HepG2 (cell line): ENCODE measurements at regions not wholly inside any gene's neighbourhood (a gene's known extent, or its start where the extent isn't known, plus 50 kb on each side); places are given as distances from the start of the nearest gene placed in this dataset.

Experiments used
- ATAC-seq: fragments of 200-7000 bp; cut with Tn5 transposase; 3 replicates; pipeline ENCODE4 v1.9.1; 2020; ENCODE audit warnings: mild to moderate bottlenecking, moderate library complexity
- BruUV-seq: library from RNA; stranded (reverse); fragments of 400-500 nt; replicated peaks from 2 replicates; lab custom pipeline; 2021; lab: Mats Ljungman, UMichigan
- CTCF ChIA-PET: fragments of 300-600 bp; formaldehyde crosslinking; extraction: SDS; loops from one replicate; lab custom pipeline; 2021; ENCODE audit warnings: low total read pairs, inconsistent platforms, low intra/inter-chr PET ratio; lab: Yijun Ruan, JAX
- POLR2A ChIA-PET: fragments of 350-600 bp; sonication (Branson Sonifier 250); formaldehyde crosslinking; loops from one replicate; lab custom pipeline; 2020; ENCODE audit warnings: antibody characterized with exemption, inconsistent platforms; lab: Yijun Ruan, JAX
- DNase-seq: peaks from one replicate; pipeline ENCODE4 v3.0.0-alpha.2; 2015; ENCODE audit warnings: low spot score
- FAIRE-seq: peaks from 3 replicates; lab custom pipeline; 2011; peaks lifted over from hg19 to GRCh38; lab: Jason Lieb, UNC
- H2AFZ ChIP-seq: one replicate; pipeline ENCODE4 v1.6.1; 2011; ENCODE audit warnings: low read length, inconsistent platforms
- H3K27ac ChIP-seq: fragments of 300-600 bp; 3 replicates; pipeline ENCODE4 v1.8.0; 2011; ENCODE audit warnings: mixed run types, mild to moderate bottlenecking, mixed read lengths, low read length, inconsistent platforms; ENCODE audit not compliant: insufficient read depth; ENCODE audit errors: extremely low read length
- H3K27me3 ChIP-seq, 2 experiments: fragments of 200-600 bp in 1 of 2; 2 replicates in 1 of 2; 3 replicates in 1 of 2; pipeline versions ENCODE4 v1.6.0 to v1.8.0; 2011; ENCODE audit warnings: low read length in 2 of 2, mild to moderate bottlenecking in 2 of 2, moderate library complexity in 2 of 2, inconsistent platforms in 1 of 2; ENCODE audit not compliant: insufficient read depth in 2 of 2, control insufficient read depth in 1 of 2
- H3K36me3 ChIP-seq, 2 experiments: fragments of 200-600 bp in 1 of 2; replicated peaks in 1 of 2; 2 replicates in 1 of 2; 3 replicates in 1 of 2; pipeline versions ENCODE4 v1.5.1 to v1.8.0; 2011; ENCODE audit warnings: low read length in 2 of 2, inconsistent platforms in 1 of 2; ENCODE audit not compliant: insufficient read depth in 2 of 2, control insufficient read depth in 1 of 2
- H3K4me1 ChIP-seq: 2 replicates; pipeline ENCODE4 v1.5.1; 2012; ENCODE audit warnings: low read length, inconsistent platforms; ENCODE audit not compliant: insufficient read depth
- H3K4me2 ChIP-seq: 2 replicates; pipeline ENCODE4 v1.6.0; 2011; ENCODE audit warnings: low read depth, low read length, inconsistent platforms
- H3K4me3 ChIP-seq, 3 experiments: fragments of 200-600 bp in 1 of 3; sonication (generic), shearing (Covaris generic) in 1 of 3; replicated peaks in 1 of 3; 2 replicates each; pipeline ENCODE4 v1.5.1; 2011 to 2016; ENCODE audit warnings: low read length in 3 of 3, inconsistent platforms in 2 of 3, low read depth in 2 of 3, mild to moderate bottlenecking in 2 of 3, control low read depth in 1 of 3, mixed read lengths in 1 of 3; ENCODE audit not compliant: insufficient read depth in 1 of 3
- H3K79me2 ChIP-seq: one replicate; pipeline ENCODE4 v1.6.1; 2011; ENCODE audit warnings: low read length, inconsistent platforms; ENCODE audit not compliant: insufficient read depth
- H3K9ac ChIP-seq: 2 replicates; pipeline ENCODE4 v1.6.0; 2011; ENCODE audit warnings: mild to moderate bottlenecking, low read depth, low read length, inconsistent platforms; ENCODE audit not compliant: insufficient read depth
- H3K9me3 ChIP-seq: 2 replicates; pipeline ENCODE4 v1.5.1; 2012; ENCODE audit warnings: mild to moderate bottlenecking, low read length
- H4K20me1 ChIP-seq: 2 replicates; pipeline ENCODE4 v1.6.0; 2011; ENCODE audit warnings: inconsistent platforms, mild to moderate bottlenecking, low read length, moderate library complexity; ENCODE audit not compliant: insufficient read depth
- BRCA1 ChIP-seq: sonication (generic); formaldehyde crosslinking; IDR thresholded peaks from 2 replicates; pipeline ENCODE4 v1.4.0; 2020; ENCODE audit warnings: missing genetic modification reagents
- GPN1 ChIP-seq: sonication (generic); formaldehyde crosslinking; IDR thresholded peaks from 2 replicates; pipeline ENCODE4 v1.5.1; 2020; ENCODE audit warnings: missing genetic modification reagents, borderline replicate concordance
- JUN ChIP-seq: sonication (generic); formaldehyde crosslinking; IDR thresholded peaks from 2 replicates; pipeline ENCODE4 v1.4.0; 2020; ENCODE audit warnings: mild to moderate bottlenecking, missing genetic modification reagents
- MTF1 ChIP-seq: sonication (generic); formaldehyde crosslinking; IDR thresholded peaks from 2 replicates; pipeline ENCODE4 v1.5.0; 2020; ENCODE audit warnings: missing genetic modification reagents
- NFYC ChIP-seq: IDR thresholded peaks from 2 replicates; pipeline ENCODE4 v1.6.1; 2016; ENCODE audit warnings: missing genetic modification reagents, missing compliant biosample characterization
- NRL ChIP-seq: sonication (generic); formaldehyde crosslinking; IDR thresholded peaks from 2 replicates; pipeline ENCODE4 v1.5.0; 2020; ENCODE audit warnings: missing genetic modification reagents, mild to moderate bottlenecking, moderate library complexity, borderline replicate concordance
- TAF15 ChIP-seq: fragments of 200-400 bp; formaldehyde crosslinking; IDR thresholded peaks from one replicate; pipeline ENCODE4 v1.6.1; 2018; ENCODE audit warnings: mild to moderate bottlenecking, low read depth, low read length; ENCODE audit not compliant: poor library complexity, severe bottlenecking
- TOPORS ChIP-seq: sonication (generic); formaldehyde crosslinking; IDR thresholded peaks from 2 replicates; pipeline ENCODE4 v1.8.0; 2023; ENCODE audit warnings: mild to moderate bottlenecking, missing genetic modification reagents
- YEATS2 ChIP-seq: sonication (generic); formaldehyde crosslinking; IDR thresholded peaks from 2 replicates; pipeline ENCODE4 v1.4.0; 2020; ENCODE audit warnings: missing genetic modification reagents, borderline replicate concordance
- ZBTB42 ChIP-seq: sonication (generic); formaldehyde crosslinking; IDR thresholded peaks from 2 replicates; pipeline ENCODE4 v1.5.0; 2020; ENCODE audit warnings: mild to moderate bottlenecking, missing genetic modification reagents
- ZFP62 ChIP-seq: sonication (generic); formaldehyde crosslinking; IDR thresholded peaks from 2 replicates; pipeline ENCODE4 v1.4.0; 2020; ENCODE audit warnings: missing genetic modification reagents
- ZNF230 ChIP-seq: sonication (generic); formaldehyde crosslinking; IDR thresholded peaks from 2 replicates; pipeline ENCODE4 v1.4.0; 2020; ENCODE audit warnings: mild to moderate bottlenecking, missing genetic modification reagents
- ZNF543 ChIP-seq: sonication (generic); formaldehyde crosslinking; IDR thresholded peaks from 2 replicates; pipeline ENCODE4 v1.4.0; 2020; ENCODE audit warnings: mild to moderate bottlenecking, missing genetic modification reagents
- ZNF652 ChIP-seq: IDR thresholded peaks from 2 replicates; pipeline ENCODE4 v1.6.1; 2016; ENCODE audit warnings: low read depth, borderline replicate concordance
- WGBS: methylation state at CpG from one replicate; pipeline ENCODE4 v1.1.6; 2017; ENCODE audit warnings: low lambda C conversion rate; 5-methylcytosine and 5-hydroxymethylcytosine counted together
- in situ Hi-C: cut with HindIII; loops from 2 replicates; pipeline ENCODE4 v1.10.0; 2017; ENCODE audit warnings: low pct_unique_long_range_greater_than_20kb; ENCODE audit not compliant: extremely low pct_ligation_motif_present
- intact Hi-C: fragments of 100-400 bp; cut with micrococcal nuclease; formaldehyde crosslinking; loops from one replicate; pipeline ENCODE4 v1.10.0; 2022; ENCODE audit not compliant: unreplicated experiment
- TF ChIP-seq, protein P1 (sequence below): sonication (generic); formaldehyde crosslinking; IDR thresholded peaks from 2 replicates; pipeline ENCODE4 v1.4.0; 2020; ENCODE audit warnings: mild to moderate bottlenecking, missing genetic modification reagents
- TF ChIP-seq, protein P2 (sequence below), 2 experiments: sonication (generic) in 1 of 2; formaldehyde crosslinking in 1 of 2; IDR thresholded peaks; 2 replicates each; pipeline versions ENCODE4 v1.4.0 to v1.6.1; 2016 to 2020; ENCODE audit warnings: borderline replicate concordance in 1 of 2, low read depth in 1 of 2, mild to moderate bottlenecking in 1 of 2, missing genetic modification reagents in 1 of 2
- TF ChIP-seq, protein P3 (sequence below): IDR thresholded peaks from 2 replicates; pipeline ENCODE4 v1.6.1; 2018; ENCODE audit warnings: missing genetic modification reagents
- TF ChIP-seq, protein P4 (sequence below): IDR thresholded peaks from 2 replicates; pipeline ENCODE4 v1.6.1; 2016; ENCODE audit warnings: mild to moderate bottlenecking

DNA sequence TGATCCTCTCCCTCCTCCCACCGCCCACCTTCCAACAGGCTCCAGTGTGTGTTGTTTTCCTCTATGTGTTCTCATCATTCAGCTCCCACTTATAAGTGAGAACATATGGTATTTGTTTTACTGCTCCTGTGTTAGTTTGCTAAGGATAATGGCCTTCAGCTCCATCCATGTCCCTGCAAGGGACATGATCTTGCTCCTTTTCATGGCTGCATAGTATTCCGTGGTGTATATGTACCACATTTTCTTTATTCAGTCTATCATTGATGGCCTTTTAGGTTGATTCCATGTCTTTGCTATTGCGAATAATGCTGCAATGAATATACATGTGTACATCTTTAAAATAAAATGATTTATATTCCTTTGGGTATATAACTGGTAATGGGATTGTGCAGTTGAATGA lies 80.2 kb upstream of the C5orf63 start:
- in situ Hi-C loops (no loop called here), intact Hi-C loops (no loop called here)
- no TSS peak for BruUV-seq
- 47% methylated on average over 3 of the region's 3 CpGs for WGBS
- Histone ChIP-seq H3K36me3 (no peaks in the 10 kb centered on the region), H3K9me3 (no peaks in the 10 kb centered on the region), H3K27ac (no peak overlapping the region), H3K9ac (no peak overlapping the region), H3K4me2 (no peak overlapping the region), H3K4me1 (no peaks in the 10 kb centered on the region), H3K79me2 (no peaks in the 10 kb centered on the region), H2AFZ (no peak overlapping the region), H4K20me1 (no peaks in the 10 kb centered on the region), H3K4me3 (no peak overlapping the region), H3K27me3 (no peaks in the 10 kb centered on the region)
- no peak for ATAC-seq
- CTCF ChIA-PET, result no interaction called here
- POLR2A ChIA-PET, result no interaction called here
- DNase-seq, result no peak
- no peak for FAIRE-seq
- no peak for TF ChIP-seq ZBTB42 (CRISPR knock-in tag)
- no peak for TF ChIP-seq NFYC (CRISPR knock-in tag)
- no peak for TF ChIP-seq ZFP62 (CRISPR knock-in tag)
- no peak for TF ChIP-seq ZNF652 (CRISPR knock-in tag)
- TF ChIP-seq ZNF543 (CRISPR knock-in tag), result no peak
- TF ChIP-seq, protein P1, sequence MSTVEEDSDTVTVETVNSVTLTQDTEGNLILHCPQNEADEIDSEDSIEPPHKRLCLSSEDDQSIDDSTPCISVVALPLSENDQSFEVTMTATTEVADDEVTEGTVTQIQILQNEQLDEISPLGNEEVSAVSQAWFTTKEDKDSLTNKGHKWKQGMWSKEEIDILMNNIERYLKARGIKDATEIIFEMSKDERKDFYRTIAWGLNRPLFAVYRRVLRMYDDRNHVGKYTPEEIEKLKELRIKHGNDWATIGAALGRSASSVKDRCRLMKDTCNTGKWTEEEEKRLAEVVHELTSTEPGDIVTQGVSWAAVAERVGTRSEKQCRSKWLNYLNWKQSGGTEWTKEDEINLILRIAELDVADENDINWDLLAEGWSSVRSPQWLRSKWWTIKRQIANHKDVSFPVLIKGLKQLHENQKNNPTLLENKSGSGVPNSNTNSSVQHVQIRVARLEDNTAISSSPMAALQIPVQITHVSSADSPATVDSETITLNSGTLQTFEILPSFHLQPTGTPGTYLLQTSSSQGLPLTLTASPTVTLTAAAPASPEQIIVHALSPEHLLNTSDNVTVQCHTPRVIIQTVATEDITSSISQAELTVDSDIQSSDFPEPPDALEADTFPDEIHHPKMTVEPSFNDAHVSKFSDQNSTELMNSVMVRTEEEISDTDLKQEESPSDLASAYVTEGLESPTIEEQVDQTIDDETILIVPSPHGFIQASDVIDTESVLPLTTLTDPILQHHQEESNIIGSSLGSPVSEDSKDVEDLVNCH (CRISPR knock-in tag), result no peak
- no peak for TF ChIP-seq NRL (CRISPR knock-in tag)
- no peak for TF ChIP-seq MTF1 (CRISPR knock-in tag)
- TF ChIP-seq TOPORS (CRISPR knock-in tag), result no peak
- no peak for TF ChIP-seq JUN (CRISPR knock-in tag)
- TF ChIP-seq, protein P2, sequence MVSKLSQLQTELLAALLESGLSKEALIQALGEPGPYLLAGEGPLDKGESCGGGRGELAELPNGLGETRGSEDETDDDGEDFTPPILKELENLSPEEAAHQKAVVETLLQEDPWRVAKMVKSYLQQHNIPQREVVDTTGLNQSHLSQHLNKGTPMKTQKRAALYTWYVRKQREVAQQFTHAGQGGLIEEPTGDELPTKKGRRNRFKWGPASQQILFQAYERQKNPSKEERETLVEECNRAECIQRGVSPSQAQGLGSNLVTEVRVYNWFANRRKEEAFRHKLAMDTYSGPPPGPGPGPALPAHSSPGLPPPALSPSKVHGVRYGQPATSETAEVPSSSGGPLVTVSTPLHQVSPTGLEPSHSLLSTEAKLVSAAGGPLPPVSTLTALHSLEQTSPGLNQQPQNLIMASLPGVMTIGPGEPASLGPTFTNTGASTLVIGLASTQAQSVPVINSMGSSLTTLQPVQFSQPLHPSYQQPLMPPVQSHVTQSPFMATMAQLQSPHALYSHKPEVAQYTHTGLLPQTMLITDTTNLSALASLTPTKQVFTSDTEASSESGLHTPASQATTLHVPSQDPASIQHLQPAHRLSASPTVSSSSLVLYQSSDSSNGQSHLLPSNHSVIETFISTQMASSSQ (IDR thresholded peaks at IDR 0.05; ENCODE audit: low read depth), result no peak
- TF ChIP-seq, protein P2 (CRISPR knock-in tag; IDR thresholded peaks at IDR 0.05; ENCODE audit: borderline replicate concordance), result no peak
- no peak for TF ChIP-seq BRCA1 (CRISPR knock-in tag)
- TF ChIP-seq TAF15, result no peak
- TF ChIP-seq YEATS2 (CRISPR knock-in tag), result no peak
- no peak for TF ChIP-seq ZNF230 (CRISPR knock-in tag)
- TF ChIP-seq, protein P3, sequence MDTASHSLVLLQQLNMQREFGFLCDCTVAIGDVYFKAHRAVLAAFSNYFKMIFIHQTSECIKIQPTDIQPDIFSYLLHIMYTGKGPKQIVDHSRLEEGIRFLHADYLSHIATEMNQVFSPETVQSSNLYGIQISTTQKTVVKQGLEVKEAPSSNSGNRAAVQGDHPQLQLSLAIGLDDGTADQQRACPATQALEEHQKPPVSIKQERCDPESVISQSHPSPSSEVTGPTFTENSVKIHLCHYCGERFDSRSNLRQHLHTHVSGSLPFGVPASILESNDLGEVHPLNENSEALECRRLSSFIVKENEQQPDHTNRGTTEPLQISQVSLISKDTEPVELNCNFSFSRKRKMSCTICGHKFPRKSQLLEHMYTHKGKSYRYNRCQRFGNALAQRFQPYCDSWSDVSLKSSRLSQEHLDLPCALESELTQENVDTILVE (CRISPR knock-in tag), result no peak
- TF ChIP-seq, protein P4, sequence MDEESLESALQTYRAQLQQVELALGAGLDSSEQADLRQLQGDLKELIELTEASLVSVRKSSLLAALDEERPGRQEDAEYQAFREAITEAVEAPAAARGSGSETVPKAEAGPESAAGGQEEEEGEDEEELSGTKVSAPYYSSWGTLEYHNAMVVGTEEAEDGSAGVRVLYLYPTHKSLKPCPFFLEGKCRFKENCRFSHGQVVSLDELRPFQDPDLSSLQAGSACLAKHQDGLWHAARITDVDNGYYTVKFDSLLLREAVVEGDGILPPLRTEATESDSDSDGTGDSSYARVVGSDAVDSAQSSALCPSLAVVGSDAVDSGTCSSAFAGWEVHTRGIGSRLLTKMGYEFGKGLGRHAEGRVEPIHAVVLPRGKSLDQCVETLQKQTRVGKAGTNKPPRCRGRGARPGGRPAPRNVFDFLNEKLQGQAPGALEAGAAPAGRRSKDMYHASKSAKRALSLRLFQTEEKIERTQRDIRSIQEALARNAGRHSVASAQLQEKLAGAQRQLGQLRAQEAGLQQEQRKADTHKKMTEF (CRISPR knock-in tag), result no peak
- no peak for TF ChIP-seq GPN1
